GM12878 (cell line): ENCODE measurements at regions not wholly inside any gene's neighbourhood (a gene's known extent, or its start where the extent isn't known, plus 50 kb on each side); places are given as distances from the start of the nearest gene placed in this dataset.

ENCODE experiments used
- ATAC-seq: fragments of 200-7000 bp; cut with Tn5 transposase; 3 replicates; pipeline ENCODE4 v1.9.1; 2020; ENCODE audit warnings: mild to moderate bottlenecking, moderate library complexity
- BruUV-seq: library from RNA; stranded (reverse); fragments of 400-500 nt; replicated peaks from 2 replicates; lab custom pipeline; 2021; lab: Mats Ljungman, UMichigan
- CTCF ChIA-PET: fragments of 300-600 bp; sonication (Branson Sonifier 250); formaldehyde crosslinking; extraction: SDS; loops from one replicate; lab custom pipeline; 2021; ENCODE audit warnings: inconsistent platforms; lab: Yijun Ruan, JAX
- POLR2A ChIA-PET: fragments of 350-600 bp; formaldehyde crosslinking; extraction: SDS; loops from one replicate; lab custom pipeline; 2021; ENCODE audit warnings: inconsistent platforms; lab: Charles Lee
- RAD21 ChIA-PET: fragments of 300-600 bp; sonication (Branson Sonifier 250); formaldehyde crosslinking; loops from one replicate; lab custom pipeline; 2023; ENCODE audit warnings: antibody characterized with exemption; ENCODE audit not compliant: unreplicated experiment; lab: Charles Lee
- SMC1A ChIA-PET: fragments of 300-600 bp; sonication (Branson Sonifier 250); formaldehyde crosslinking; loops from one replicate; lab custom pipeline; 2023; ENCODE audit not compliant: unreplicated experiment, uncharacterized antibody; lab: Charles Lee
- DNase-seq: peaks from one replicate; pipeline ENCODE4 v3.0.0-alpha.2; 2011; ENCODE audit warnings: low read depth, low spot score
- FAIRE-seq: peaks from 3 replicates; lab custom pipeline; 2011; peaks lifted over from hg19 to GRCh38; lab: Jason Lieb, UNC
- H2AFZ ChIP-seq: 2 replicates; pipeline ENCODE4 v1.6.0; 2011; ENCODE audit warnings: low read depth, low read length, control low read depth; ENCODE audit not compliant: control insufficient read depth
- H3K27ac ChIP-seq: 2 replicates; pipeline ENCODE4 v1.5.1; 2011; ENCODE audit warnings: control low read depth; ENCODE audit not compliant: control insufficient read depth, insufficient read depth
- H3K27me3 ChIP-seq, 2 experiments: replicated peaks in 1 of 2; 2 replicates each; pipeline versions ENCODE4 v1.6.0 to v1.6.1; 2011; ENCODE audit warnings: low read length in 1 of 2; ENCODE audit not compliant: control insufficient read depth in 2 of 2, insufficient read depth in 2 of 2
- H3K36me3 ChIP-seq, 2 experiments: 2 replicates each; pipeline ENCODE4 v1.5.1; 2011; ENCODE audit warnings: low read length in 1 of 2; ENCODE audit not compliant: control insufficient read depth in 2 of 2, insufficient read depth in 2 of 2
- H3K4me1 ChIP-seq: 2 replicates; pipeline ENCODE4 v1.6.1; 2011; ENCODE audit warnings: mild to moderate bottlenecking, low read length, moderate library complexity, mixed read lengths; ENCODE audit not compliant: control insufficient read depth, insufficient read depth
- H3K4me2 ChIP-seq: 2 replicates; pipeline ENCODE4 v1.6.0; 2011; ENCODE audit warnings: control low read depth; ENCODE audit not compliant: control insufficient read depth, insufficient read depth
- H3K4me3 ChIP-seq: fragments of 200-600 bp; sonication (generic); 2 replicates; pipeline ENCODE4 v1.5.1; 2016
- H3K79me2 ChIP-seq: 2 replicates; pipeline ENCODE4 v1.6.0; 2011; ENCODE audit warnings: low read length; ENCODE audit not compliant: control insufficient read depth, insufficient read depth
- H3K9ac ChIP-seq: 2 replicates; pipeline ENCODE4 v1.8.0; 2011; ENCODE audit warnings: low read length, control low read depth, mixed read lengths; ENCODE audit not compliant: control insufficient read depth, insufficient read depth
- H3K9me3 ChIP-seq: replicated peaks from 3 replicates; pipeline ENCODE4 v1.5.1; 2011; ENCODE audit warnings: mild to moderate bottlenecking, low read length; ENCODE audit not compliant: control insufficient read depth, insufficient read depth
- H4K20me1 ChIP-seq: 2 replicates; pipeline ENCODE4 v1.6.0; 2011; ENCODE audit not compliant: control insufficient read depth, insufficient read depth
- EED ChIP-seq: sonication (generic); IDR thresholded peaks from 2 replicates; pipeline ENCODE4 v1.6.1; 2016; ENCODE audit warnings: antibody characterized with exemption, low read depth
- FOXM1 ChIP-seq: IDR thresholded peaks from 2 replicates; pipeline ENCODE4 v1.6.1; 2012; ENCODE audit warnings: low read depth, mild to moderate bottlenecking, inconsistent platforms, low read length, moderate library complexity
- HDAC2 ChIP-seq: fragments of 200-600 bp; sonication (generic); IDR thresholded peaks from 2 replicates; pipeline ENCODE4 v1.6.1; 2017
- NR2C1 ChIP-seq: fragments of 450-650 bp; IDR thresholded peaks from 2 replicates; pipeline ENCODE4 v1.6.1; 2017; ENCODE audit warnings: antibody characterized with exemption, mild to moderate bottlenecking, moderate library complexity
- PAX5 ChIP-seq: IDR thresholded peaks from 2 replicates; pipeline ENCODE4 v1.6.1; 2011; ENCODE audit warnings: low read depth, low read length, borderline replicate concordance
- POLR2A ChIP-seq: IDR thresholded peaks from 2 replicates; pipeline ENCODE4 v1.6.1; 2011; ENCODE audit warnings: low read depth, mild to moderate bottlenecking, low read length
- RAD21 ChIP-seq: IDR thresholded peaks from 2 replicates; pipeline ENCODE4 v1.6.1; 2011; ENCODE audit warnings: mild to moderate bottlenecking, low read depth, low read length, moderate library complexity; ENCODE audit not compliant: insufficient read depth
- SPI1 ChIP-seq: IDR thresholded peaks from 2 replicates; pipeline ENCODE4 v1.6.1; 2011; ENCODE audit warnings: low read depth, mild to moderate bottlenecking, low read length, moderate library complexity, borderline replicate concordance; ENCODE audit not compliant: insufficient read depth
- ZBTB4 ChIP-seq: fragments of 450-650 bp; formaldehyde crosslinking; IDR thresholded peaks from 2 replicates; pipeline ENCODE4 v1.4.0; 2022; ENCODE audit warnings: mild to moderate bottlenecking, moderate library complexity
- ZSCAN29 ChIP-seq: fragments of 450-650 bp; IDR thresholded peaks from 2 replicates; pipeline ENCODE4 v1.6.1; 2017; ENCODE audit warnings: mild to moderate bottlenecking, moderate library complexity
- WGBS: methylation state at CpG from one replicate; pipeline ENCODE4 v1.1.6; 2016; ENCODE audit warnings: low lambda C conversion rate; ENCODE audit not compliant: insufficient replicate concordance, insufficient coverage; ENCODE audit errors: missing lambda C conversion rate; 5-methylcytosine and 5-hydroxymethylcytosine counted together
- in situ Hi-C: fragments of 300-500 bp; cut with MboI; formaldehyde crosslinking; loops from 9 replicates; pipeline ENCODE4 v1.14.3; 2018; ENCODE audit warnings: mixed read lengths
- intact Hi-C: fragments of 100-400 bp; cut with micrococcal nuclease; formaldehyde crosslinking; loops from one replicate; pipeline ENCODE4 v1.14.2; 2022; ENCODE audit not compliant: unreplicated experiment
- TF ChIP-seq, protein P1 (sequence below): IDR thresholded peaks from 2 replicates; pipeline ENCODE4 v1.6.1; 2012; ENCODE audit warnings: low read depth, low read length, improper control_type of control experiment
- TF ChIP-seq, protein P2 (sequence below): IDR thresholded peaks from 2 replicates; pipeline ENCODE4 v1.6.1; 2012; ENCODE audit warnings: low read length, inconsistent platforms

DNA sequence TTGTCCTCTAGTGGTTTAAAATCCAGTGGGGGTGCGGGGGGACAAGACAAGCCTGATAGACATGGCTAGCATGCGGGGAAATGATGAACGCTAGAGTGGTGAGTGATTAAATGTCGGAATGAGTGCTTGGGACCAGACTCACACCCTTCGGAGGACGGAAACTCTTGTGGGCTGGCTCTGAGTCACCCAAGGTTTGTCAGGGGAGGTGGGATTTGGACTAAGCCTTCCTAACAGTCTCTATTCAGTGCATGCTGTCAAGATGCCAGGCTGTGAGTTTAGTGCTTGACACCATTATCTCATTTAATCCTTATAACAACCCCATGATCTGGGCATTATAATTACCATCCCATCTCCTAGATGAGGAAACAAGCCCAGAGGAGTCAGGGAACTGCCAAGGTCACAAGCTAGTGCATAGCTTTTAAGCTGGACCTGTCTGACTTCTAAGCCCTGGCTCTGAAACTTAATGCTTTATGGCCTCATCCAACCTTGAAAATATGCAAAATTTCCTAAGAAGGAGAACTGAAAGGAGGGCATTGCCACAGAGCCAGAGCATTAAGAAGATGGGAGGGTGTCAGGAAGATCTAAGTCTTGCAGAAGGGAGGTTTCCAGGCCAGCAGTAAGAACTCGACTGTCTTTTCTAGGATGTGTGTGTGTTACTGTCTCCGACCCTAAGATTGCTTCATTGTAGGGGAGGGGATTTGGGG, 168.7 kb upstream of the LRFN2 start:
- Histone ChIP-seq H3K79me2 (no peaks in the 10 kb centered on the region), H3K4me1 (no peaks in the 10 kb centered on the region), H3K36me3 (no peaks in the 10 kb centered on the region), H3K27ac (no peak overlapping the region), H2AFZ (no peak overlapping the region), H3K4me3 (no peak overlapping the region), H3K9me3 (no peaks in the 10 kb centered on the region), H3K27me3 (peaks cover 4 to 23% of the 10 kb centered on the region in 2 experiments), H3K4me2 (no peak overlapping the region), H4K20me1 (no peaks in the 10 kb centered on the region), H3K9ac (no peak overlapping the region)
- 16% methylated on average over 8 of the region's 8 CpGs for WGBS
- intact Hi-C loops (no loop called here), in situ Hi-C loops (no loop called here)
- ChIA-PET CTCF (no interaction called here), SMC1A (no interaction called here), RAD21 (no interaction called here), POLR2A (no interaction called here)
- DNase-seq, result peak; percentile 8
- no peak for FAIRE-seq
- peak; percentile 30; the same call in 1 of the 2 replicates for TF ChIP-seq SPI1
- TF ChIP-seq, protein P1, sequence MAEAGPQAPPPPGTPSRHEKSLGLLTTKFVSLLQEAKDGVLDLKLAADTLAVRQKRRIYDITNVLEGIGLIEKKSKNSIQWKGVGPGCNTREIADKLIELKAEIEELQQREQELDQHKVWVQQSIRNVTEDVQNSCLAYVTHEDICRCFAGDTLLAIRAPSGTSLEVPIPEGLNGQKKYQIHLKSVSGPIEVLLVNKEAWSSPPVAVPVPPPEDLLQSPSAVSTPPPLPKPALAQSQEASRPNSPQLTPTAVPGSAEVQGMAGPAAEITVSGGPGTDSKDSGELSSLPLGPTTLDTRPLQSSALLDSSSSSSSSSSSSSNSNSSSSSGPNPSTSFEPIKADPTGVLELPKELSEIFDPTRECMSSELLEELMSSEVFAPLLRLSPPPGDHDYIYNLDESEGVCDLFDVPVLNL, result no peak
- no TSS peak for BruUV-seq
- ATAC-seq, result no peak

GRCh38 chr6:40755046-40755681, 168.0 kb upstream of the LRFN2 start:
- no peaks in the 10 kb centered on the region for H4K20me1 ChIP-seq
- ChIA-PET POLR2A (no interaction called here), CTCF (no interaction called here), SMC1A (no interaction called here), RAD21 (no interaction called here)
- H2AFZ ChIP-seq, result no peak overlapping the region
- no peak overlapping the region for H3K4me3 ChIP-seq
- H3K27me3 ChIP-seq, result peaks cover 4 to 23% of the 10 kb centered on the region in 2 experiments
- intact Hi-C loops, result no loop called here
- H3K36me3 ChIP-seq, result no peaks in the 10 kb centered on the region
- FAIRE-seq (no peak), DNase-seq (no peak), ATAC-seq (no peak)
- H3K79me2 ChIP-seq, result no peaks in the 10 kb centered on the region
- H3K4me1 ChIP-seq, result no peaks in the 10 kb centered on the region
- no TSS peak for BruUV-seq
- H3K27ac ChIP-seq, result no peak overlapping the region
- 14% methylated on average over 20 of the region's 20 CpGs for WGBS
- no peak overlapping the region for H3K4me2 ChIP-seq
- in situ Hi-C loops, result no loop called here
- no peaks in the 10 kb centered on the region for H3K9me3 ChIP-seq
- H3K9ac ChIP-seq, result no peak overlapping the region
- TF ChIP-seq ZBTB4 (no peak), ZSCAN29 (no peak), HDAC2 (no peak), POLR2A (no peak), EED (no peak), FOXM1 (no peak), NR2C1 (no peak), RAD21 (no peak), PAX5 (no peak)
- TF ChIP-seq, protein P2, sequence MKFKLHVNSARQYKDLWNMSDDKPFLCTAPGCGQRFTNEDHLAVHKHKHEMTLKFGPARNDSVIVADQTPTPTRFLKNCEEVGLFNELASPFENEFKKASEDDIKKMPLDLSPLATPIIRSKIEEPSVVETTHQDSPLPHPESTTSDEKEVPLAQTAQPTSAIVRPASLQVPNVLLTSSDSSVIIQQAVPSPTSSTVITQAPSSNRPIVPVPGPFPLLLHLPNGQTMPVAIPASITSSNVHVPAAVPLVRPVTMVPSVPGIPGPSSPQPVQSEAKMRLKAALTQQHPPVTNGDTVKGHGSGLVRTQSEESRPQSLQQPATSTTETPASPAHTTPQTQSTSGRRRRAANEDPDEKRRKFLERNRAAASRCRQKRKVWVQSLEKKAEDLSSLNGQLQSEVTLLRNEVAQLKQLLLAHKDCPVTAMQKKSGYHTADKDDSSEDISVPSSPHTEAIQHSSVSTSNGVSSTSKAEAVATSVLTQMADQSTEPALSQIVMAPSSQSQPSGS, result no peak
